ENCODE measurements at regions not wholly inside any gene's neighbourhood (a gene's known extent, or its start where the extent isn't known, plus 50 kb on each side); places are given as distances from the start of the nearest gene placed in this dataset.

- intact Hi-C loops (cut with micrococcal nuclease; ENCODE audit: unreplicated experiment): no loop called here
- in situ Hi-C loops (cut with HindIII; ENCODE audit: low pct_unique_long_range_greater_than_20kb, low sequenced_read_pairs): no loop called here
- Histone ChIP-seq H3K27me3 (ENCODE audit: control insufficient read depth, insufficient read depth, low read length) (no peaks in the 10 kb centered on the region; the same call in 1 of the 2 replicates), H3K36me3 (ENCODE audit: control insufficient read depth, insufficient read depth, low read length) (no peaks in the 10 kb centered on the region), H3K4me1 (ENCODE audit: control insufficient read depth, insufficient read depth, low read length) (no peaks in the 10 kb centered on the region), H3K27ac (ENCODE audit: low read length) (no peak overlapping the region), H3K9me3 (ENCODE audit: control insufficient read depth, insufficient read depth, low read depth, low read length) (no peaks in the 10 kb centered on the region), H3K4me3 (ENCODE audit: low read depth in 2 of 2, low read length in 2 of 2) (no peak overlapping the region)
- BruUV-seq (replicated peaks): no TSS peak
- TF ChIP-seq CTCF (IDR thresholded peaks at IDR 0.05): no peak
- TF ChIP-seq REST (IDR thresholded peaks at IDR 0.05; ENCODE audit: insufficient read depth in 1 of 2, low read depth in 2 of 2, low read length in 1 of 2): no peak
- no peak for TF ChIP-seq POLR2AphosphoS5 (IDR thresholded peaks at IDR 0.05; ENCODE audit: low read depth, low read length)
- TF ChIP-seq SIN3A (IDR thresholded peaks at IDR 0.05; ENCODE audit: borderline replicate concordance, insufficient read depth, low read depth, low read length): no peak
- no peak for TF ChIP-seq TCF7L2 (IDR thresholded peaks at IDR 0.05; ENCODE audit: low read depth, low read length)
- POLR2A ChIA-PET: no interaction called here
- CTCF ChIA-PET: no interaction called here
- ATAC-seq (no peak), DNase-seq (ENCODE audit: low read depth, low spot score) (no peak)
Observed at GRCh38 chr2:67339234-67339885, 57.8 kb upstream of the ETAA1 start.

GRCh38 chr2:67340133-67341011 lies 56.8 kb upstream of the ETAA1 start:
- CTCF ChIA-PET: no interaction called here
- in situ Hi-C loops (cut with HindIII; ENCODE audit: low pct_unique_long_range_greater_than_20kb, low sequenced_read_pairs): no loop called here
- ATAC-seq: no peak
- Histone ChIP-seq H3K4me3 (ENCODE audit: low read depth in 2 of 2, low read length in 2 of 2) (no peak overlapping the region), H3K27ac (ENCODE audit: low read length) (no peak overlapping the region), H3K9me3 (ENCODE audit: control insufficient read depth, insufficient read depth, low read depth, low read length) (no peaks in the 10 kb centered on the region), H3K36me3 (ENCODE audit: control insufficient read depth, insufficient read depth, low read length) (no peaks in the 10 kb centered on the region), H3K27me3 (ENCODE audit: control insufficient read depth, insufficient read depth, low read length) (no peaks in the 10 kb centered on the region; the same call in 1 of the 2 replicates), H3K4me1 (ENCODE audit: control insufficient read depth, insufficient read depth, low read length) (no peaks in the 10 kb centered on the region)
- POLR2A ChIA-PET: no interaction called here
- no TSS peak for BruUV-seq (replicated peaks)
- no peak for DNase-seq (ENCODE audit: low read depth, low spot score)
- intact Hi-C loops (cut with micrococcal nuclease; ENCODE audit: unreplicated experiment): no loop called here
- TF ChIP-seq CTCF (IDR thresholded peaks at IDR 0.05) (no peak), TCF7L2 (IDR thresholded peaks at IDR 0.05; ENCODE audit: low read depth, low read length) (no peak), POLR2AphosphoS5 (IDR thresholded peaks at IDR 0.05; ENCODE audit: low read depth, low read length) (no peak), REST (IDR thresholded peaks at IDR 0.05; ENCODE audit: insufficient read depth in 1 of 2, low read depth in 2 of 2, low read length in 1 of 2) (no peak), SIN3A (IDR thresholded peaks at IDR 0.05; ENCODE audit: borderline replicate concordance, insufficient read depth, low read depth, low read length) (no peak)
